HG03097 (cell line): ENCODE measurements at regions not wholly inside any gene's neighbourhood (a gene's known extent, or its start where the extent isn't known, plus 50 kb on each side); places are given as distances from the start of the nearest gene placed in this dataset.

Source experiments
- ATAC-seq: cut with Tn5 transposase; IDR thresholded peaks from one replicate; pipeline ENCODE4 v1.9.1; 2021; ENCODE audit not compliant: unreplicated experiment, low FRiP score

DNA sequence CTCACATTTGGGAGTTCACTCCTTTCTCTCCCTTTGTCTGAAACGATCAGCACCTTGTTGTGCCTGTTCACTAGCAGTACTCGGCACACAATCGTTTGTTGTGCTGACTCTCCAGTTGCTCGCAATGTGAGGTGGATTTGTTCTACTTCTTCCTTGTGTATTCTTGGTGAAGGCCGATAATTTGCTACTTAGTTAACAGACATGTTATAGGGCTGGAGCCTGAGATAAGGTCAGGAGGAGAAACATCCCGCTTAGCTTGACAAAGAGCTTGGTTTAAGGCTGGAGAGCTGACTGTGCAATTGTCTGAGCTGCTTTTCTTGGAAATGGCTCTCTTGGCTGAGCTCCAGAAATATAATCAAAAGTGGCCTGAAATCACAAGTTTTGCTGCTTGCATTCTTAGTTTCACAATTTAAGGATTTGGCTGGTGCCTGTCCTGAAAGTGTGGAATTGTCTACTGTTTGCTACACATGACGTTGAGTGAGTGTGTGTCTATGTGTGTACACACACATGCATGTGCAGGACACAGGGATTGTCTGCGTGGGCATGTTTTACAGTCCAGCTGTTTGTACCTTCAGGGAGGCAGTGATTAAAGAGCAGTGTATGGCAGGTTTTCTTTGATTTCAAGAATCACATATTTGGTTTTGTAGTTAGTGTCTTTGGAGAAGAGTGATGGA lies 77.7 kb downstream of the ARF6 start:
- no peak for ATAC-seq

DNA sequence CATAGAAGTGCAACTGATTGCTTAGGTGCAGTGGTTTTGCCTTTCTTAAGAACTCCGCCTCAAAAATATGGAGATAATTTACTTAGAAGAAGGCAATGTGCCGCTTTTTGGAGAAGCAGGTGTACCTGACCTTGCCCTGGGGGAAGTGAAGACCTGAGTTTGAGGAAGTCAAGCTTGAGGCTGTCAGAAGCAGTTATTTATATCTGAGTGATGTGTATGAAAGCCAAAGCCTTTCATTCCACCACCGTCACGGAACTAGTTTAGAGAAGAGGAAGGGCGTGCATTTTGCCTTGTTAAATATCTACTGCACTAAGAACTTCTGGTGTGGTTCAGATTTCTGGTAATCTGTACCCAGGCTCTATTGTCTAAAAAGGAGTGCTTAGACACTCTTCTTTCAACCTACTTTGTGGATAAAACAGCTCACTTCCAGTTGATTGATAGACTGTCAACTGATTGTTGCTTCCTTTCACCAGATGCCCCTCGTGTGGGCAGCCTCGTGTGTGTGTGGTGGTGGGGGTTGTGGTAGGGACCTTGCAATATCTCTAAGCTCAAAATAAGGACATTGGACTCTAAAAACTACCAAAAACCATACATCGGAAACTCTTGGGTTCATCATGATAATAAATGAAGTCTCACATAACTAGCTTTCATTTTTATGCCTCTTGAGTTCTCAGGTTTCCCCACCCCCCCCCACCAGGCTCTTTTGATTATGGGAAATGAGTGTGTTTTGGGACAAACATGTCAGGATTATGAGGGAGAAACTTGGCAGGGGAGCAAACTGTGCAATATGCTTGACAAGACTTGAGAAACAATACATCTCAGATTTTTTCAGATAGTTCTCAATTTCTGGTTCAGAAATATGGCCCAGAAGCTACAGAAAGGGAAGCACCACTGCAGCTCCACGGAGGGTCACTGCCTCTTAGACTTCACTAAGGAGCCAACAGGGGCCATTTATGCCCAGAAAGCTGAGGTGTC lies 78.6 kb downstream of the ARF6 start:
- ATAC-seq = peak; percentile 73

DNA sequence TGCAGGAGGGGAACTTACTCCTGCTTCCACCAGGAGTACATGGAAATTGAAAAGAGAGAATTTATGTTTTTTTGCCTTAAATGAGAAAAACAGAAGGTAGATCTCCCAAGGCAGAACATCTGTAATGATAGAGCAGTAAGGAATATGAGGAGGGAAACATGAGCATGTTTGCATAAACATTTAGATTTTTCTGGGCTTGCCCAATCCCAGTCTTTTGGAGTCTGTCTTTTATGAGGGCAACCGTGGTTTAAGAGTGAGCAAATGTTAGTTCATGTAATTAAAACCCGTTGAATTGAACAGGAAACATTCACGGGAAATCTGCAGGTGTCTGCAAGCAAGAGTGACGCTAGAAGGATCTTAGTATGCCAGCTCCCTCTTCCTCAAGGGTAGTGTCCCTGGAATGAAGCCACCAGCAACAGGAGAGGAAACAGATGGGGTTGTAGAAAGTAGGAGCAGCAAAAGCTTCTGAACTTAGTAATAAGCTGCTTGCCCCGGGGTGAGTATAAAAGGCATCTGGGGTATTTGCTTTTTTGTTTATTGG lies 79.3 kb downstream of the ARF6 start:
- no peak for ATAC-seq

DNA sequence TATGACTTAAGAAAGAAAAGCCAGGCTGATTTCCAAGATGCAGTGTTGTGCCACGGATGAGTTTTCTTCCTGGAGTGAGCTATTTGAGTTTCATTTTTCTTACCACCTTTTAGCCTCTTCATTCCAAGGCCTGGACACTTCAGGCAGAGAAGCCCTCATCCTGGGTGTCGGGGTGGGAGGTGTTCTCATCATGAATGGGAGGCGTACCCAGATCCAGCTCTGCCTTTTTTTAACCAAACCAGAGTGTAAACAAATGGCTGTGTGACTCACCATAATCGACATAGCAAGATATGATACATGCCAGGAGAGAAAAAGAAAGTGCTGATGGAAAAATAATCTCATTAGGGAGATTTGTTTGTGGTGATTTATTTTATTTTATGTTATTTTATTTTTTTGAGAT lies 79.9 kb downstream of the ARF6 start:
- ATAC-seq = no peak

DNA sequence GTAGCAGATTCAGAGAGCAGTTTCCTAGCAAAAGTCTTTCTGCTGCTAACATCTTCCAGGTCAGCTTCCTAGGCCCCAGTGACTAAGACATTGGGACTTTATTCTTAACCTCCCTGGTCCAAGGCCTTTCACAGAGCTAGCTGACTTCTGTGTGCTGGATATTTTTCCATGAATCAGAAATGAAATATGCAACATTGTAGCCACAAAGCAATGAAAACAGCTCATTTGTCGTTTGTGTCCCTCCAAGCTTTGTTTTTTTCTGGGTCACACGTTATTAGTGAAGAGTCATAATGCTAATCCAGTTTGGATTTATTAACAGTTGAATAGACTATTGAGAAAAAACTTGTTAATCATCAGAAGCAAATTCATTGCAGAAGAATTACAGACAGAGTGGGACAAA lies 82.4 kb downstream of the ARF6 start:
- no peak for ATAC-seq

DNA sequence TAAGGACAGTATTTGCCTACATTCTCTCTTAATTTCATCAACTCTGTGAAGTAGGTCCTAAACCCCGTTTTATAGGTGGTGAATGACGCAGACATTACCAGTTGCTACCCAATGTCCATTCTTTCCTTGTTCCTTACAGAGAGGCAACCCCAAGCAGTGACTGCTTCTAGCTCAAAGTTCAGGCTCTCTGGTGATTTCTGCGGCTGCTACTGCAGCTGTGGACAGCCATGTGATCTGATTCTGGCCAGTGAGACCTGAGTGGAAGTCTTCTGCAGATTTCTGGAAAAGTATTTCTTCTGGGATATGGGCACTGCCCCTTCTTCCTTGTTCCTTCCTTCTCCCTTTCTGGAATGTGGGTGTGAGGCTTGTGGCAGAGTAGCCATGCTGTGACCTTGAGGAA lies 82.9 kb downstream of the ARF6 start:
- no peak for ATAC-seq

DNA sequence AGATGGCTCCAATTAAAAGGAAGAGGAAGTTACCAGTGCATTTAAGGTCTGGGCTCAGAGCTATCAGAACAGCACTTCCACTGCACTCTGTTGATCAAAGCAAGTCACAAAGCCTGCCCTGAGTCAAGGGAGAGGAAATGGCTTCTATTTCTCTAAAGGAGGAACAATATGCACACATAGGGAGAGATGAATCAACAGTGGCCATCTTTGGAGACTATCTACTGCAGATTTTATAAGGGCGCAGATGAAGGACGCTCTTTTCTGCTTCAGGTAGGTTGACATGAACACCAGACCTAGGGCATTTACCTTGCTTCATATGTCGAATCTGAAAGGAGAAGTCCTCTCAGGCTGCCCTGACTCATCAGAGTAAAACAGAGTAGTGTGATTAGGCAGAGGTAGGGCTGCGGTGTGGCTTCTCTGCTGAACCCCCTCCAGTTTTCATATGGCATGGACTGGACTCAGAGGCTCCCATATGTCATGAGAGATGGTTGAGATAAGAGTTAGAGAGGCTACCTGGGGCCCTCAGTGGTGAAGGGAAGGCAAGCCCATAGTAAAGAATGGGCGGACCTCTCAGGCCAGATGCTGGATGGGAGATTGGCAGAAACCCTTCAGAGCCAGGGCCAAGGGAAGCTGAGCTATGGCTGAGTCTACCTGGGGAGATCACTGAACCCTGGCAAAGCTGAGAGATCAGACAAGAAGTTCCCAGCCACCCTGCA lies 84.4 kb downstream of the ARF6 start:
- no peak for ATAC-seq

DNA sequence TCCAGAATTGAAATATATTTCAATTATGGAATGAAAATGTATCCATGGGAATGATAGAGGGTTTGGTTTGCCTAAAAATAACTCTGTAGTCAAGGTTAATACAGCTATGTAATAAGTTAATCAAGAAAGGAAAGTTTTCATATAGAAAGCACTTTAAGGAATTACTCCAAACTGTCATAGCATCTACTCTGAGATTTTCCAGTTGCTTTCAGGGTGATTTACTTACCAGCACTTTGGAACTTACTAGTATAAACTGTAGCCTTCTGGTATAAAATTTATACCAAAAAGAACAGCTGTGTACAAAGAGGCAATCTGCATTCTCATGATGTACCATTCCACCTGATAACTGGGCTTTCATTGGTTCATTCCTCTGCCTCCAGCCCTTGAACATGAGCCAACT lies 87.1 kb downstream of the ARF6 start:
- no peak for ATAC-seq

DNA sequence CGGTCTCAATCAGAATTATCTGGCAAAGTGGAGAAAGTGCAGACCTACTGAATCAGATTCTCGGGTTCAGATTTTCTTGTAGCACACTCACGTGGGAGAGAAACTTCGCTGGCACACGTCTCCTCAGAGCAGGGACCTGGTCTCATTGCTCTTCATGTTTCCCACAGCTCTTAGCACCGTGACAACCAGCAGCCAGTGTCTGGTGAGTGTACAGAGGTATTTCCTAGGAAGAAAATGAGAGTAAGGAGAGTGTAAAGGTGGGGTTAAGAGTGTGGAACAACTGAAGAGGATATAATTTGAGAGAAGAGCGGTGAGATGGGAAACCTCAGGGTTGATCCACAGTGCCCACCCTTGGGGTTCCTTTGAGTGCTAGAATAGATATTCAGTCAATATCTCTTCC lies 89.2 kb downstream of the ARF6 start:
- ATAC-seq = no peak

DNA sequence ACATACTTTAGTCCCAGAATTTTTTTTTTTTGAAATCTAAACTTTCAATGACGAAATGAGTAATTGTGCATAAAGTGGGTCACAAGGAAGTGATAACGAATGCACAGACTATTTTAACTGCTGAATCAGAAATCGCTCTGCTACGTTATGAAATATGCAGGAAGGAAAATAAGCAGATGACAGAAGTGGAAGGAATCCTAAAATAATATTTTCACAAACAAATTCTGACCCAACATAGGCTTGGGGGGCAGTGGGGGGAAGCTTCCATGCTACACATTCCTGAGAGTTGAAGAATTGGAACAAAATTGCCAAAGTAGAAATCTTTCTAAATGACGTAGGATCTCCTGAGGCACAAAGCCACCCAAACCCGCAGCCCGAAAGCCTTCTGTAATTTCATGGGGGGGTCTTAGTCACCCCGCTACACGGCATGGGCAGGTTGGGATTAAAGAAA lies 89.6 kb downstream of the ARF6 start:
- no peak for ATAC-seq

DNA sequence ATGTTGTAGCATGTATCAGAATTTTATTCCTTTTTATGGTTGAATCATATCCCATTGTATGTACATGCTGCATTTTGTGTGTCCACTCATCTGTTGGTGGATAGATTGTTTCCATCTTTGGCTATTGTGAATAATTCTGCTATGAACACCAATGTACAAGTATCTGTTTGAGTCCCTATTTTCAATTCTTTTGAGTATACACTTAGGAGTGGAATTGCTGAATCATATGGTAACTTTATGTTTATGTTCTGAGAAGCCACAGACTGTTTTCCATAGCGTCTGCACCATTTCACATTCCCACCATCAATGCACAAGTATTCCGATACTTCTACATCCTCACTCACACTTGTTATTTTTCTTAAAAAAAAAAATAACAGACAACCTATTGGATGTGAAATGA lies 91.5 kb downstream of the ARF6 start:
- ATAC-seq = no peak

DNA sequence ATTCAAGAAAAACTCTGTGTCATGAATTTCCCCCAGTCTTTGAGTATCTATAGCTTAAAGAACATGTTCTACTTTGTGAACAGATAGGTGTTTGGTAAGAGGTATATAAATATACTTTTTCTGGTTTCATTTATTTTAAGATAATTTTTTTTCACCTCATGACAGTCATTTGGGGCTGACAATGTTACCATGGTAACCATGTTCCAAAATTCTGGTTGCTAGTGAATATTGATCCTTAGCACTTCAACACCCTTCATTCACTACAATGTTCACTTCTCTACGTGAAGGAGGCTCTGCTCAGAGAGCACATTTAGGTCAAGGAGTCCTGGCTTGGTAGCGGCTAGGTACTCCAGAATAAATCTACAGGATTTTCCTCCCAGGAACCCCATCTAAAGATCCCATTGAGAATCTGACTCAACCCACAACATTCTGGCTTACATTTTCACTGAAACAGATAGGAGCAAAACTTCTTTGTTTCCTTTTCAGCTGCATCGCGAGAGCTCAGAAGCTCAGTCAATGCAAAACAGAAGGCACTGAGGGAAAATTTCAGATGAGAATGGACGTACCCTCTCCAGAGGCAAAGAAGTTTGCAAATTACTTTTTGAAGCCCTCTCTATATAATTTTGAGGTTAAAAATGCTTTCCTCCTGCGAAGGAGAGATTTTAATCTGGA lies 93.6 kb downstream of the ARF6 start:
- ATAC-seq = no peak

DNA sequence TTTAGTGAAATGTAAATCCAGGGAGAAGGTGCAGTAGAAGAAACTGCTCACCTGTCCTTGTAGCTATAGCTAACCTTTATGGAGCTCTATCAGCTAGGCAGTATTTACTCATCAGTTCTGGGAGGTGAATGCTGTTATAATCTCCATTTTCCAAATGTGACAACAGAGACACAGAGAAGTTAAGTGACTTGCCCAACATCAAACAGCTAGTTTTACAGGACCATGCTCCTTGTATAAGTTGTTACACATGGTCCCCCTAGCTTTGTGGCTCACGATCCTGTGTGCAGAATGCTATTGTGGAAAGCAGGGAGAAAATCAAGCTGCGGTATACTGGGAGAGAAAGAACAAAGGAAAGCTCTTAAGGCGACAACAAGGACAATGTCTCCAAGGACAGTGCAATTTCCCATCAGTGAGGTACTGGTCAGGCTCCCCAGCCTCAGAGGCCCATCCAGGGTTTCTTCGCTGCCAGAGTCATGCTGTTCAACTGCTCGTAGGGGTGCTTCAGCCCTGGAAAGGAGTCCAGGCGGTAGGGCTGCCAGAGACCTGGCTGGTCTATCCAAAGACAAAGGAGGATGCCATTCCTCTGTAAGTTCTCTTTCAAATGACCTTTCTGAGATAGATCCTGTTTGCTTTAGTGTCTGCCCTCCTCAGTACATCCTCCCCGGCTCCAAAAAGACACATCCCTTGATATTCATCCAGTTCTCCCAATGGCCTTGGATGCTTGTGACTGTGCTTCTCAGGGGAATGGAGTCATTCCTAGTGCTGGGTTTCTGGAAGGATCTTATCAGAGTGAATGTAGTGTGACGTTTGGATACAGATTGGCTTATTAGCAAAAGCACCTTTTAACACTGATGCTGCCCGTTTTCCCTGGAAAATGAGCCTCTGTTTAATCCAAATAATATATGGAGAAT lies 95.5 kb downstream of the ARF6 start:
- ATAC-seq = no peak

DNA sequence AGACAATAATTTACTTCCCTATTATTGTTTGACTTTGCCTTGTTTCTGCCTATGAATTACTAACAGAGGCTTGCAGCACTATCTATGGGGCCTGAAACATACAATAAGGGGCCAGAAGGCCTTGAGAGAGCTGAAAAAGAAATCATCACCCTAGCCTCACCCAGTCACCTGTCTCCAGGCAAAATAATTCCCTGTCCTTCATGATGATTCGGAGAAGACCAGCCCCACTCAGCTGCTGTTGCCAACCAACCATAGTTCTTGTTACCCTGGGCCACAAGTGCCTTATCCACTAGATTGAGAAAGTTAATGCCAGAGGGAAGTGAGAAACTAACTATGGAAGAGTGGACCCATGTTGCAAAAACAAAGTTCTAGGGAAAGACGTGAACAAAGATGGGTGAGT lies 97.1 kb downstream of the ARF6 start:
- no peak for ATAC-seq

DNA sequence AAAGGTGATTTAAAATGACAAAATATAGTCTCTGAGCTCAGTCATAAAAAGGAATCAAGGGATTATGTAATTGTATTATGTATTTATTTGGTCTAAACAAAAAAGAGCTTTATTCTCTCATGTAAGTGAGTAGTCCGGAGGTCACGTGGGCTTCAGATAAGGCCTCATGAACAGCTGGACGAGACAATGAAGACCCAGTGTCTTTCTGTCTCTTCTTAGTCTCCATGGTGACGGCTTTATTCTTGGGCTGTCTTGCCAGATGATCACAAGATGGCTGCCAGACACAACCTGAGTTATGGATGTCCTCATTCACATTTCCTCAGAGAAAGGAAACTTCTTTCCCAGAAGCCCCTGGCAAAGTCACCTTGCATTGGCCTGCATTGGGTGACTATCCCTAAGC lies 98.6 kb downstream of the ARF6 start:
- no peak for ATAC-seq

DNA sequence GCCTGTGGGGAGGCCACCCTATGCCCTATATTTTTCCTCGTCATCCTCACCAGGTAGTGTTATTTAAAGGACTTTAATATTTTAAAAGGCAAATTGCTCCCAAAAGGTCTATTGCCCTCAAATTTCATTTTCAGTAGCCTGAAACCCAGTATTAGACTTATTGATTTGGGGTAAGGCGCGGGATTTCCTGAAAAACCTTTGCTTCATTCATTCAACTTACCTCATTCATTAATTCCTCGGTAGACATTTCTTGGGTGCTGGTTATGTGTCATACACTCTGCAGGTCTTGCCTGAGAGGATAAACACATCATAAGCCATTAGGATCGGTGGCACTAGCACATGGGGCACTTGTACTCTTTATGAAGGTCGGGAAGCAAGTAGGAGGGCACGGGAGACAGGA lies 99.2 kb downstream of the ARF6 start:
- no peak for ATAC-seq

DNA sequence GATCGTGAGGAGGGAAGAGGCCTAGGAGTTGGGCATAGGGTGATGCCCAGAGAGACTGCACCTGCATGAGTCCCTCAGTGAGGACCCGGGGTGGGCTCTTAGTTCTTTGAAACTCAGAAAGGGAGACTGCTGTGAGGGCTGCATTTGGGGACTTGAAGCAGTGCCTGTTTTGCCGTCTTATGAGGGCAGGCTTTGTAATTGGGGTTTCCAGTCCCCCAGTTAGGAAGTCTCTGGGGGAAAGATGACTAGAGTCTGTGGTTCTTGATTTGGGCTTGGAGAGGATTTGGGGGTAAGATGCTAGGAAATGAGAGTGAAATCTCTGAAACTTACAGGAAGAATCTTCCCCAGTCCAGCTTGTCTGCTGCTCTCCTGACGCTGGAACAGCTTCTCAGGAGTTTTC lies 99.6 kb downstream of the ARF6 start:
- ATAC-seq = no peak

DNA sequence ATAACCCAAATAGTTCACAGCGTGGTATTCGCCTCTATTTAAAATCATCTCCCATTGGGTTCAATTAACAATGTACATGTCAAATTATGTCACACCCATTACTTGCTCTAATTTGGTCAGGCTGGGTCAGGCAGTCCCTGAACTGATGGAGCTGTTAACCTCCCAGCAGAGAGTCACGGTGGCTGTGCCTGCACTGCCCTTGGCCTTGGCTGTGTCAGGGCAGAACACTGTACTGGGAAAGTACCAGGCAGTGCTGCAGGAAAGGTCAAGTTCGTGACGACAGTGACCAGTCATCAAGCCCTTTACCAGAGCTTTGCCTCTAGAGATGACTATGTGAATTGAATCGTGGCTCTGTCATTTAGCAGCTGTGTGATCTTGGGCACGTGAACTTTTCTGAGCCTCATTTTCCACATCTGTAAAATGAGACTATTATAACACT lies 100.0 kb downstream of the ARF6 start:
- peak; percentile 75 for ATAC-seq

DNA sequence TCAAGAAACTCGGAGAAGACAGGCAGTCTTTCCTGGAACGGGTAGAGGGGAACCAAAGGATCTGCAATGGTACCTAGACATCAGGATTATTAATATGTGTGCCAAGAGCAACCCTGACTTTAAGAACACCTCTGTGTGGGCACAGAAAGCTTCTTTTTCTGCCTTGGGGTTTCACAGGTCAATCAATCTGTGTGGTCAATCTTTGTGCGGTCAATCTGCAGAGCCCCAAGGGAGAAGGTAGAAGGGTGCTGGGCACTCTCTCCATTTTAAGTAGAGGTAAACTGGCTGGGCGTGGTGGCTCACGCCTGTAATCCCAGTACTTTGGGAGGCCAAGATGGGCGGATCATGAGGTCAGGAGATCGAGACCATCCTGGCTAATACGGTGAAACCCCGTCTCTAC lies 100.7 kb downstream of the ARF6 start:
- no peak for ATAC-seq
